ENCODE measurements at regions not wholly inside any gene's neighbourhood (a gene's known extent, or its start where the extent isn't known, plus 50 kb on each side); places are given as distances from the start of the nearest gene placed in this dataset.

DNA sequence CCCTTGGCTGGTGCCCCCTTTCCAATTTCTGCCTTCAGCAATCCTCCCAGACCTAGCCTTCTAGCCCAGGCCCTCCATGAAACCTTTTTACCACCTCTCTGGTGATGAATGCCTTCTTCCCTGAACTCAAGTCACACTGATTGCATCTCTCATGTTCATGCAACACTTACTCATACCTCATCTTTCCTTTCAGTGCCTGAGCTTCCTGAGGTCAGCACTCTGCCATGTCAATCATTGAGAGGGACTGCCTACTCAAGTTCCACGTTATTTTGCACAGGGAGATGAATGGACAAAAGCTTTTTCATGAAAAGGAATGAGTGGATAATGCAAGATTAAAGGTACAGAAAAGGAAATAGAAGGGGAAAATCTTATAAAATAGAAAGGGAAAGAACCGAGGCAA is 60.1 kb upstream of the PLEKHG1 start:
- DNase-seq = no peak

DNA sequence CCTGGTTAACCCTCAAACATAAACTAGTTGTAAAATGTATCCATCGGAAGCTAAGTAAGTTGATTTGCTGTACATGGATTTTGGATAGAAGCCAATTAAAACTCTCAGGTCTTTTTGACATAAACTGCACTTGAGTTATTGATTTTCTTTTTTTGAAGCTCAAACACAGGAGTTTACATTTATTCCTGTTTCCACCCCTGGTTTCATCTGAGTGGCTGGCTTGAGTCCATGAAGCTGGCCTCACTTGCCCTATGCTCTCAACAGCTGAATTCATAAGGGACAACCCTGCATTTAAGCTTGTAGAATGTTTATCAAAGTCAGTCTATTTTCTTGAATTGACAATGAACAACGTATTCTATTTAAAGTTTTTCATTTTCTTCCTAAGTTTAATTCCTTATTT is 58.1 kb upstream of the PLEKHG1 start:
- DNase-seq = no peak

DNA sequence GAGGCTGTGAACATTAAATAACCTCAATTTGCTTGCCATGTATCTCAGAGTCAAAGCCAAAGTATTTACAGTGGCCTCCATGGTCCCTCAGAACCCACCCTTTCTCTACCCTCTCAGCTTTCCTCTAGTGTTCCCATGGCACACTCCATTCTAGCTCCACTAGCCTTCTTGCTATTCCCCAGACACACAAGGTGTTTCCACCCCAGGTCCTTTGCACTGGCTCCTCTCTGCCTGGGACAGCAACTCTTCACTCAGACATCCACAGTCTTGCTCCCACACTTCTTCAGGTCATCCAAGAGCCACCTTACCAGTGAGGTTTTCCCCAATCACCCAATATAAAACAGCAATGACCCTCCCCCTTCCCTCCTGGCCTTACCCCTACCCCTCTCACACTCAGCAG is 56.5 kb upstream of the PLEKHG1 start:
- DNase-seq = no peak

DNA sequence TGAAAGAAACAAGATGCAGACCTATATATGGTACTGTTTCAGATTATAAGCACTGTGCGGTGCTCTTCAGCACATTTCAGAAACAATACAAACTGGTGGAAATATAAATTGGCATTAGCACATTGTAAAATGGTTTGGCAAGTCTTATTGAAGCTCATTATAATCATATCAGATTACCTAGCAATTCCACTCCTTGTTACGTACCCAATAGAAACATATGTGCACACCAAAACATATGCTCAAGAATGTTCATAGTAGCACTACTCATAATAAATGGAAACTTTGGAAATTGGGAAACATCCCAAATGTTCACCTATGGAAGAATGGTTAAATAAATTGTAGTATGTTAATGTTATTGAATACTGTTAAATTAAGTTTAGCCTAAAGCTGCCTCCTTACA is 54.9 kb upstream of the PLEKHG1 start:
- DNase-seq = no peak

DNA sequence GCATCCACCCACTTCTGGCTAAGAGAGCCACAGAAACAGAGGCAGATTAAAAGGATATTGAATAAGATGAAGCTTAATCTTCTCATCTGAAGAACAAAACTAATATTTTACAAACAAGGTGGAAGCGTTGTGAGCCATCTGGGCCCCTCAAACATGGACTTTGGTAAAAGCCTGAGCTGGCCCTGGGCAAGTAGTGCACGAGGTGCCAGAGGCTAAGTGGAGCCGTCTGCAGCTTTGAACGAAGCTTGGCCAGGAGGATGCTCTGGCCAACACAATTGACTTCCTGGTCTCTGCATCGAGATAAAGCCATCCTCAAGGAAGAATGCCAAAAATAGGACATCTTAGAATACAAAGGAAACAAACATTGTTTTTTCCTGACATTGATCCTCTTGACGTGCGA is 53.2 kb upstream of the PLEKHG1 start:
- DNase-seq = no peak

DNA sequence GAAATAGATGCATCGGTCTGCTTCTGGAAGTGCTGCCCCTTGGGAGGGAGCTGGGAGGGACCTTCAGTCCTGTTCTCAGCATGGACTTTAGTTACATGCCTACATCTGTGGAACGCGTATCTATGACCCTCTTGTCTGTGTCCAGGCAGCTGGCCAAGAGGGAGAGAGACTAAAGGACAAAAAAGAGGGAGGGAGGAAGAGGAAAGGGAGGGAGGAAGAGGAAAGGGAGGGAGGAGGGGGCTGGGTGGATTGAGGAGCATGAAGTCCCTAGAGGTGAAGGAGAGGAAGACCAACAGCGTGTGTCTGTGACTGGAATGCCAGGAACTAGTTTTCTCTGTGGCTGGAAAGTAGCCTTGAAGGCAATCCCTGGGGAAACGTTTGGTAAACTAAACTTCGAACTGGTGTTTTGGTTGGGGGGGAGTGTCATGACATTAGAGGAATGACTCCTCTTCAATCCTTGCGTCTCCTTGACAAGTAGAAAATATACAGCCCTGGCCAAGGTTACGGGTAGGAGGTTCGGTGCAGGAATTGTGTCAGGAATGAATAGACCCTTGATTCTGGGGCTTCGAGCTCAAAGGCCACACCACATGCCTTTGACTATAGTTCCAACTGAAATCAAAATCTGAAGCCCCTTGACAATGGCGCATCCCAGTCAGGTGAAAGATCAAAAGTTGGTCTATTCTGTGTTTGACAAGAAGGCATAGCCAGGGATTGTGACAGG is 52.0 kb upstream of the PLEKHG1 start:
- peak; percentile 12 to 34 for DNase-seq

DNA sequence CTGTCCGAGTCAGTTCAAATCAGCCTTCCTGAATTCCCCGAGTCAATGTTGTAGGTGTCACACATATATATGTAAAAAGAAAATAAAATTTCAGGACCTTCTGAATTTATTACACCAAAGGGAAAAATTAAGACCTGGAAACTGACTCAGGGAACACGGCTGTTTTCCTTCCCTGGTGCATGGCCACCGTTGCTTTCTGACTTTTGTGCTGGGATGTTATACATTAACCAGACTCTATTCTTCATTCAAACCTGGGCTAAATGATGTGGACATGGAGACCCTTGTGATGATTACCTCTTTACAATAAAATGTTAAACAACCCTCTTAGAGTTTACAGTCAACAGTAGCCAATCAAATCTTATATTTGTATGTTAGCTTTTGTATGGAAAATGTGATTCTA is 51.4 kb upstream of the PLEKHG1 start:
- DNase-seq = no peak

DNA sequence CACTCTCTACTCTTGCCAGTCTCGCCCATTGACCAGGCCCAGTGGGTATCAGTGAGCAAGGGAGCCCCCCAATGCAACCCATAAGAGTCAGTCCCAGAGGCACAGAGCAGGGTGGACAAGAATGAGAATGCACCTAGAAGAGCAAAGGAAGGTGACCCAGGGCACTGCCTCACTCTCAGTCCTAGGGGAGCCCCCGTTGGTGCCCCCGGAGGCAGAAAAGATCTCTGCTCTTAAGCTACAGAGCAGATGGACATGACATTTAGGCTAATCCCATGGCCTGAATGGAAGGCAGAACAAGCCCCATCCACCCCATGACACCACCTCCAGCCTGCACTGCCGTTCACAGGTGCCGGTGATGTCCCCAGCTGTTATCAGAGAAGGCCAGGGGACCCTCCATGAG is 50.7 kb upstream of the PLEKHG1 start:
- DNase-seq = no peak

DNA sequence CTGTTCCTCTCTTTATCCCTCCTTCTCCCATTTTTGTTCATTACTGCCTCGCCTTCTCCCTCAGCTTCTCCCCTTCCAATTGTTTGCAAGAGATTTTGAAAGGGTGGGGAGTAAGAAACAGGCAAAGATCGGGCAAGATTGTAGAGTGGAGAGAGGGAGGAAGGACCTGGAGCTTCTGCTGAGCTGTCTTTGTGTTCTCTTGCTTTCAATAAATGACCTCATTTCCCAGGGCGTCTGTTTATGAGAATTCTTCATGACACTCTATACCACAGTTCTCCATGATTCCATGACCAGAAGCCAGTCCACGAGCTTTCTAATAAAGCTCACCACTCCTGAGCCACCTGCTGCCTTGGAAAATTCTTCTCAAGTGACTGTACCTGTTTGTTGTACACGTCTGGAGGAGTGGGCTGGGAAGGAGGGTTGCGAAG is 50.0 kb upstream of the PLEKHG1 start:
- no peak for DNase-seq

Measured in hippocampal formation (tissue), 2 donors.